HCT116 (cell line): ENCODE measurements at regions not wholly inside any gene's neighbourhood (a gene's known extent, or its start where the extent isn't known, plus 50 kb on each side); places are given as distances from the start of the nearest gene placed in this dataset.

Experiments used
- POLR2A ChIP-seq: IDR thresholded peaks from 2 replicates; pipeline ENCODE4 v1.7.0; 2011; ENCODE audit warnings: borderline replicate concordance; ENCODE audit not compliant: insufficient read depth, insufficient read length; ENCODE audit errors: extremely low read depth
- TF ChIP-seq, protein P1 (sequence below), 3 experiments: fragments of 200-600 bp in 1 of 3; sonication (generic) in 1 of 3; IDR thresholded peaks in 2 of 3; conservative IDR thresholded peaks in 1 of 3; 2 replicates each; pipeline ENCODE4 v1.5.1; 2012 to 2017; ENCODE audit warnings: low read depth in 2 of 3, low read length in 2 of 3, antibody characterized with exemption in 1 of 3, borderline replicate concordance in 1 of 3, control low read depth in 1 of 3, mild to moderate bottlenecking in 1 of 3, mixed read lengths in 1 of 3, mixed run types in 1 of 3, moderate library complexity in 1 of 3; ENCODE audit not compliant: insufficient read depth in 1 of 3

DNA sequence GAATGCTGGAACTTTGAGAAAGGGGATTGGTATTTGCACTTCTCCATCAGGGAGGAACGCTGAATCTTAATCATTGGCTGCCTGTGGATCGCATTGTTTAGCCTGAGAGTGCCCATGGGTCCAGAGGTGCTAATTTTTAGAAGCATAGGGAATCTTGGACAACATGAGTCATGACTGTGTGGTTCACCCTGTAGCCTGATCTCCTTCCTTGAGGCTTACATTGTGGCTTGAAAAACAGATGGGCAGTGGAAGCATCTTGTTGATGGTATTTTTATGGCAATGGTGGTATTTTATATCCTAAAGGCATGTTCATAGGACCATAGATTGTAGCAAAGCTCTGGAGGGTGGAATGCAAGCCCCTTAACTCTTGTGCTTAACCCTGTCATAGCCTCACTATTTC is 99.2 kb upstream of the DBX1 start:
- TF ChIP-seq, protein P1, sequence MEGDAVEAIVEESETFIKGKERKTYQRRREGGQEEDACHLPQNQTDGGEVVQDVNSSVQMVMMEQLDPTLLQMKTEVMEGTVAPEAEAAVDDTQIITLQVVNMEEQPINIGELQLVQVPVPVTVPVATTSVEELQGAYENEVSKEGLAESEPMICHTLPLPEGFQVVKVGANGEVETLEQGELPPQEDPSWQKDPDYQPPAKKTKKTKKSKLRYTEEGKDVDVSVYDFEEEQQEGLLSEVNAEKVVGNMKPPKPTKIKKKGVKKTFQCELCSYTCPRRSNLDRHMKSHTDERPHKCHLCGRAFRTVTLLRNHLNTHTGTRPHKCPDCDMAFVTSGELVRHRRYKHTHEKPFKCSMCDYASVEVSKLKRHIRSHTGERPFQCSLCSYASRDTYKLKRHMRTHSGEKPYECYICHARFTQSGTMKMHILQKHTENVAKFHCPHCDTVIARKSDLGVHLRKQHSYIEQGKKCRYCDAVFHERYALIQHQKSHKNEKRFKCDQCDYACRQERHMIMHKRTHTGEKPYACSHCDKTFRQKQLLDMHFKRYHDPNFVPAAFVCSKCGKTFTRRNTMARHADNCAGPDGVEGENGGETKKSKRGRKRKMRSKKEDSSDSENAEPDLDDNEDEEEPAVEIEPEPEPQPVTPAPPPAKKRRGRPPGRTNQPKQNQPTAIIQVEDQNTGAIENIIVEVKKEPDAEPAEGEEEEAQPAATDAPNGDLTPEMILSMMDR (IDR thresholded peaks at IDR 0.05 in 2 of 3, conservative IDR thresholded peaks at IDR 0.05 in 1 of 3; ENCODE audit: borderline replicate concordance in 1 of 3, insufficient read depth in 1 of 3, low read depth in 2 of 3, low read length in 2 of 3): no peak
- no peak for TF ChIP-seq POLR2A
